ENCODE measurements at regions not wholly inside any gene's neighbourhood (a gene's known extent, or its start where the extent isn't known, plus 50 kb on each side); places are given as distances from the start of the nearest gene placed in this dataset.
"Not testable (repeated sequence)": the region's sequence is repeated elsewhere in the genome, so short reads cannot be mapped to it uniquely, and the experiment has no call there.

DNA sequence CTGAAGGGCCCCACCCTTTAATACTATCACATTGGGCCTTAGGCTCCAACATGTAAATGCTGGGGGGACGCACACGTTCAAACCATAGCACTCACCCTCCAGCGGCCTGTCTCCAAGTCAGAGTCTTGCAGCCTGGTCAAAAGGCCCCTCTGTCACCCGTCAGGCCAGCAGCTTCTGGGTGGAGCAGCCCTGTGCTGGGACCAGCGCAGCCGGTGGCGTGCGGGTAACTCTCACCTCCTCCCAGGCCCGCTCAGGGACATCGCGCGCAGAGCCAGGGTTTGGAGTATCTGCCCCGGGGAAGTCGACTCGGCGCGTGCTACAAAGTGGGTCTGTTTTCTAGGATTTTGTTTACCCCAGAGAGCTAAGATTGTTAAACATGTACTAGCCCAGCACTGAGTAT lies 93.0 kb upstream of the COL5A1 start:
- H3K9me3 ChIP-seq (ENCODE audit: control insufficient read depth, insufficient read depth, low read length), result peaks cover 10% of the 10 kb centered on the region; the same call in 1 of the 2 replicates
- no peak overlapping the region for H3K27ac ChIP-seq (ENCODE audit: low read depth, low read length)
- TF ChIP-seq, protein P1, sequence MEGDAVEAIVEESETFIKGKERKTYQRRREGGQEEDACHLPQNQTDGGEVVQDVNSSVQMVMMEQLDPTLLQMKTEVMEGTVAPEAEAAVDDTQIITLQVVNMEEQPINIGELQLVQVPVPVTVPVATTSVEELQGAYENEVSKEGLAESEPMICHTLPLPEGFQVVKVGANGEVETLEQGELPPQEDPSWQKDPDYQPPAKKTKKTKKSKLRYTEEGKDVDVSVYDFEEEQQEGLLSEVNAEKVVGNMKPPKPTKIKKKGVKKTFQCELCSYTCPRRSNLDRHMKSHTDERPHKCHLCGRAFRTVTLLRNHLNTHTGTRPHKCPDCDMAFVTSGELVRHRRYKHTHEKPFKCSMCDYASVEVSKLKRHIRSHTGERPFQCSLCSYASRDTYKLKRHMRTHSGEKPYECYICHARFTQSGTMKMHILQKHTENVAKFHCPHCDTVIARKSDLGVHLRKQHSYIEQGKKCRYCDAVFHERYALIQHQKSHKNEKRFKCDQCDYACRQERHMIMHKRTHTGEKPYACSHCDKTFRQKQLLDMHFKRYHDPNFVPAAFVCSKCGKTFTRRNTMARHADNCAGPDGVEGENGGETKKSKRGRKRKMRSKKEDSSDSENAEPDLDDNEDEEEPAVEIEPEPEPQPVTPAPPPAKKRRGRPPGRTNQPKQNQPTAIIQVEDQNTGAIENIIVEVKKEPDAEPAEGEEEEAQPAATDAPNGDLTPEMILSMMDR (IDR thresholded peaks at IDR 0.05; ENCODE audit: low read depth, low read length), result no peak
- no peak overlapping the region for H3K4me3 ChIP-seq (ENCODE audit: low read depth, low read length)
- POLR2A ChIA-PET, result no interaction called here
- no peaks in the 10 kb centered on the region for H3K27me3 ChIP-seq (ENCODE audit: control insufficient read depth, insufficient read depth, low read length)
- CTCF ChIA-PET, result no interaction called here
- DNase-seq (ENCODE audit: low read depth, low spot score), result no peak

DNA sequence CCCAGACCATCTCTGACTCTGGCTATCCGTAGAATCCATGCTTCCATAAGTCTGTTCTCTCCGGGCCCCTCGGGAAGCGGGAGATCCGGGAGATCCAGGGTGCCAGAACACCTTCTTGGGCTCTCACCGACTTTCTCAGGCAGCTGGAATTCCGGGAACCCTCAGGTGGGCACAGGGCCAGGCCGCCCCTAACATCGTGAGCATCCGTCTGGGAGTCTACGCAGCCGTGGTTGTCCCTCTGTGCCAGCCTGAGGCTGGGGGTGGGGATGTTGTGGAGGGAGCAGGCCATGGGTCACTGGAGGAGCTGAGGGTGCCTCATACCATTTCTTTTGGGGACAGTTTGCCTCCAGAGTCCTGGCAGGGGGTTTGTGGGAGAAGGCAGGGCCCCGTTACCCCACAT lies 92.3 kb upstream of the COL5A1 start:
- no peak overlapping the region for H3K27ac ChIP-seq (ENCODE audit: low read depth, low read length)
- TF ChIP-seq, protein P1 (IDR thresholded peaks at IDR 0.05; ENCODE audit: low read depth, low read length), result no peak
- no peak for DNase-seq (ENCODE audit: low read depth, low spot score)
- H3K9me3 ChIP-seq (ENCODE audit: control insufficient read depth, insufficient read depth, low read length), result peaks cover 10% of the 10 kb centered on the region; the same call in 1 of the 2 replicates
- H3K4me3 ChIP-seq (ENCODE audit: low read depth, low read length), result no peak overlapping the region
- no peaks in the 10 kb centered on the region for H3K27me3 ChIP-seq (ENCODE audit: control insufficient read depth, insufficient read depth, low read length)
- POLR2A ChIA-PET, result no interaction called here
- CTCF ChIA-PET, result no interaction called here

DNA sequence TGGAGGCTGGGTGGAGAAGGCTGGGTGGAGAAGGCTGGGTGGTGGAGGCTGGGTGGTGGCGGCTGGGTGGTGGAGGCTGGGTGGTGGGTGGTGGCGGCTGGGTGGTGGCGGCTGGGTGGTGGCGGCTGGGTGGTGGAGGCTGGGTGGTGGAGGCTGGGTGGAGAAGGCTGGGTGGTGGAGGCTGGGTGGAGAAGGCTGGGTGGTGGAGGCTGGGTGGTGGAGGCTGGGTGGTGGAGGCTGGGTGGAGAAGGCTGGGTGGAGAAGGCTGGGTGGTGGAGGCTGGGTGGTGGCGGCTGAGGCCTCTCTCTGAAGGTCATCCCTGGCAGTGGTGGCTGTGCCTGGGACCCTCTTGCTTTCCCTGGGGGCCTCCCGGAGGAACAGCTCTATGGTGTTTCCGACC lies 91.5 kb upstream of the COL5A1 start:
- H3K4me3 ChIP-seq (ENCODE audit: low read depth, low read length); POLR2A ChIA-PET; H3K9me3 ChIP-seq (ENCODE audit: control insufficient read depth, insufficient read depth, low read length); H3K27ac ChIP-seq (ENCODE audit: low read depth, low read length); CTCF ChIA-PET; H3K27me3 ChIP-seq (ENCODE audit: control insufficient read depth, insufficient read depth, low read length); DNase-seq (ENCODE audit: low read depth, low spot score): not testable (repeated sequence)

DNA sequence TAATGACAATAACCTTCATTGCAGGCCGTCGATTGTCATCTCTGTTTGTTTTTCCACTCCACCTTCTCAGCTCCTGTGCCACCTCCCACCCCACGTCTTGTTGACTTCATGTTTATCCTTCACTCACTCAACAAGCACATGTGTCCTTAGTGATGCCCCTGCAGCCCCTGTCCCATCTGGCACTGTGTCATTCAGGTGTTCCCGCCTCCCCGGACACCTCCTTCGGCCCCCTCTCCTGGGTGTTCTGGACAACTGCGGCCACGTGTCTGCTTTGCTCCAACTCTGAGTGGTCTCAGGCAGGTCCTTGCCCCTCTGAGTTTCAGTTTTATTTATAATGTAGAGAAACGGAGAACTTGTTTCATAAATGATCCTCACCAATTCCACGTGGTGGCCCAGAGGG lies 91.0 kb upstream of the COL5A1 start:
- TF ChIP-seq, protein P1 (IDR thresholded peaks at IDR 0.05; ENCODE audit: low read depth, low read length), result no peak
- Histone ChIP-seq H3K9me3 (ENCODE audit: control insufficient read depth, insufficient read depth, low read length) (peaks cover 10% of the 10 kb centered on the region; the same call in 1 of the 2 replicates), H3K4me3 (ENCODE audit: low read depth, low read length) (no peak overlapping the region), H3K27me3 (ENCODE audit: control insufficient read depth, insufficient read depth, low read length) (no peaks in the 10 kb centered on the region), H3K27ac (ENCODE audit: low read depth, low read length) (no peak overlapping the region)
- no peak for DNase-seq (ENCODE audit: low read depth, low spot score)
- CTCF ChIA-PET, result no interaction called here
- POLR2A ChIA-PET, result no interaction called here

DNA sequence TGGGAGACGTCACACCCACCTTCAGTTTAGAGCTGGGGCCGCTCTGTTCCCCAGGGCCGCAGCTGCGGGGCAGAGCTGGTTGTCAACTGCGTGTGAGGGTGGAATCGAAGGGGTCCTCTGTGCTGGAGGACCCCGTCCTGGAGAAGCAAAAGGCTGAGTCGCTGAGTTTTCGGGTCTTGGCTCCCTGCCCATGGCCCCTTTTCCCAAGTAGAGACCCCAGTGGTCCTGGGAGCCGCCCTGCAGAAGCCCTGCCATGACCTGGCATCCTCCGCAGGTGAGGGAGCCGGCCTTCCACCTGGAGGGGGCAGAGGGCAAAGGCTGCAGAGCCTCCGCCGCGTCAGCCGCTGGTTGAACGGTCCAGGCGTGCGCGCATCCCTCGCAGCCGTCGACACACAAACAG lies 90.4 kb upstream of the COL5A1 start:
- TF ChIP-seq, protein P1 (IDR thresholded peaks at IDR 0.05; ENCODE audit: low read depth, low read length), result no peak
- peaks cover 7% of the 10 kb centered on the region; the same call in 1 of the 2 replicates for H3K9me3 ChIP-seq (ENCODE audit: control insufficient read depth, insufficient read depth, low read length)
- no peaks in the 10 kb centered on the region for H3K27me3 ChIP-seq (ENCODE audit: control insufficient read depth, insufficient read depth, low read length)
- no peak overlapping the region for H3K4me3 ChIP-seq (ENCODE audit: low read depth, low read length)
- no peak for DNase-seq (ENCODE audit: low read depth, low spot score)
- H3K27ac ChIP-seq (ENCODE audit: low read depth, low read length), result no peak overlapping the region
- POLR2A ChIA-PET, result interaction anchor here (0.8 kb wide), 1 partner anchor 17 kb away, joined by 3 read pairs; no protein-coding TSS in a partner anchor
- CTCF ChIA-PET, result interaction anchor here (0.7 kb wide), 1 partner anchor 92 kb away, joined by 4 read pairs; no protein-coding TSS in a partner anchor

Measured in AG04450 (cell line).